HG03066 (cell line): ENCODE measurements at regions not wholly inside any gene's neighbourhood (a gene's known extent, or its start where the extent isn't known, plus 50 kb on each side); places are given as distances from the start of the nearest gene placed in this dataset.
"Not testable (repeated sequence)": the region's sequence is repeated elsewhere in the genome, so short reads cannot be mapped to it uniquely, and the experiment has no call there.

Experiments
- ATAC-seq: cut with Tn5 transposase; IDR thresholded peaks from one replicate; pipeline ENCODE4 v1.9.1; 2021; ENCODE audit warnings: low read depth; ENCODE audit not compliant: unreplicated experiment

- ATAC-seq, result no peak
Observed at GRCh38 chr9:2387166-2387565, 234.4 kb upstream of the VLDLR start.

GRCh38 chr9:2389404-2389803, 232.2 kb upstream of the VLDLR start:
- no peak for ATAC-seq

GRCh38 chr9:2390028-2390427, 231.6 kb upstream of the VLDLR start:
- ATAC-seq, result no peak

GRCh38 chr9:2391509-2392132, 230.0 kb upstream of the VLDLR start:
- not testable (repeated sequence) for ATAC-seq

GRCh38 chr9:2394087-2394741, 227.4 kb upstream of the VLDLR start:
- not testable (repeated sequence) for ATAC-seq

- ATAC-seq, result no peak
Observed at GRCh38 chr9:2395814-2396612, 225.6 kb upstream of the VLDLR start.

- ATAC-seq, result no peak
Observed at GRCh38 chr9:2396622-2397285, 224.8 kb upstream of the VLDLR start.

GRCh38 chr9:2397875-2398274, 223.7 kb upstream of the VLDLR start:
- ATAC-seq, result not testable (repeated sequence)

- not testable (repeated sequence) for ATAC-seq
Observed at GRCh38 chr9:2401746-2402145, 219.8 kb upstream of the VLDLR start.

- no peak for ATAC-seq
Observed at GRCh38 chr9:2403701-2404100, 217.9 kb upstream of the VLDLR start.

- ATAC-seq, result no peak
Observed at GRCh38 chr9:2406252-2406651, 215.3 kb upstream of the VLDLR start.

- no peak for ATAC-seq
Observed at GRCh38 chr9:2407450-2407849, 214.1 kb upstream of the VLDLR start.

- no peak for ATAC-seq
Observed at GRCh38 chr9:2411459-2412215, 209.9 kb upstream of the VLDLR start.

GRCh38 chr9:2413160-2413805, 208.3 kb upstream of the VLDLR start:
- no peak for ATAC-seq

GRCh38 chr9:2414465-2414864, 207.1 kb upstream of the VLDLR start:
- no peak for ATAC-seq

- ATAC-seq, result no peak
Observed at GRCh38 chr9:2415326-2415725, 206.3 kb upstream of the VLDLR start.

GRCh38 chr9:2417730-2418129, 203.9 kb upstream of the VLDLR start:
- no peak for ATAC-seq

- ATAC-seq, result no peak
Observed at GRCh38 chr9:2418619-2419018, 203.0 kb upstream of the VLDLR start.

GRCh38 chr9:2419347-2419746, 202.2 kb upstream of the VLDLR start:
- ATAC-seq, result no peak

GRCh38 chr9:2420543-2420942, 201.0 kb upstream of the VLDLR start:
- no peak for ATAC-seq
